ENCODE measurements at regions not wholly inside any gene's neighbourhood (a gene's known extent, or its start where the extent isn't known, plus 50 kb on each side); places are given as distances from the start of the nearest gene placed in this dataset.

GRCh38 chr2:220011859-220012258 lies 384.4 kb downstream of the SLC4A3 start:
- POLR2A ChIA-PET, result no interaction called here
- TF ChIP-seq BHLHE40 (IDR thresholded peaks at IDR 0.05; ENCODE audit: borderline replicate concordance) (no peak), ARNT (IDR thresholded peaks at IDR 0.05) (no peak), SP1 (IDR thresholded peaks at IDR 0.05) (no peak), TARDBP (IDR thresholded peaks at IDR 0.05) (no peak), NFRKB (IDR thresholded peaks at IDR 0.05) (no peak), SUZ12 (IDR thresholded peaks at IDR 0.05) (no peak)
- CTCF ChIA-PET, result no interaction called here
- DNase-seq (ENCODE audit: extremely low spot score), result no peak

GRCh38 chr2:220014961-220015360 lies 387.5 kb downstream of the SLC4A3 start:
- POLR2A ChIA-PET, result no interaction called here
- TF ChIP-seq TARDBP (IDR thresholded peaks at IDR 0.05), result no peak
- TF ChIP-seq, protein P1, sequence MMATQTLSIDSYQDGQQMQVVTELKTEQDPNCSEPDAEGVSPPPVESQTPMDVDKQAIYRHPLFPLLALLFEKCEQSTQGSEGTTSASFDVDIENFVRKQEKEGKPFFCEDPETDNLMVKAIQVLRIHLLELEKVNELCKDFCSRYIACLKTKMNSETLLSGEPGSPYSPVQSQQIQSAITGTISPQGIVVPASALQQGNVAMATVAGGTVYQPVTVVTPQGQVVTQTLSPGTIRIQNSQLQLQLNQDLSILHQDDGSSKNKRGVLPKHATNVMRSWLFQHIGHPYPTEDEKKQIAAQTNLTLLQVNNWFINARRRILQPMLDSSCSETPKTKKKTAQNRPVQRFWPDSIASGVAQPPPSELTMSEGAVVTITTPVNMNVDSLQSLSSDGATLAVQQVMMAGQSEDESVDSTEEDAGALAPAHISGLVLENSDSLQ (IDR thresholded peaks at IDR 0.05), result no peak
- TF ChIP-seq LEF1 (IDR thresholded peaks at IDR 0.05; ENCODE audit: borderline replicate concordance), result no peak
- TF ChIP-seq BHLHE40 (IDR thresholded peaks at IDR 0.05; ENCODE audit: borderline replicate concordance), result no peak
- no peak for TF ChIP-seq SUZ12 (IDR thresholded peaks at IDR 0.05)
- TF ChIP-seq ELF4 (IDR thresholded peaks at IDR 0.05), result no peak
- TF ChIP-seq ARNT (IDR thresholded peaks at IDR 0.05), result no peak
- TF ChIP-seq ZNF384 (IDR thresholded peaks at IDR 0.05), result no peak
- no peak for TF ChIP-seq HDGF (IDR thresholded peaks at IDR 0.05; ENCODE audit: borderline replicate concordance)
- no peak for TF ChIP-seq L3MBTL2 (conservative IDR thresholded peaks at IDR 0.05)
- TF ChIP-seq NFRKB (IDR thresholded peaks at IDR 0.05), result no peak
- TF ChIP-seq FOXK2 (IDR thresholded peaks at IDR 0.05), result no peak
- TF ChIP-seq SP1 (IDR thresholded peaks at IDR 0.05), result no peak
- TF ChIP-seq FOXM1 (IDR thresholded peaks at IDR 0.05; ENCODE audit: borderline replicate concordance), result no peak
- no peak for TF ChIP-seq FOXA1 (IDR thresholded peaks at IDR 0.05)
- no peak for TF ChIP-seq CTBP1 (IDR thresholded peaks at IDR 0.05; ENCODE audit: borderline replicate concordance)
- no peak for DNase-seq (ENCODE audit: extremely low spot score)
- CTCF ChIA-PET, result no interaction called here

DNA sequence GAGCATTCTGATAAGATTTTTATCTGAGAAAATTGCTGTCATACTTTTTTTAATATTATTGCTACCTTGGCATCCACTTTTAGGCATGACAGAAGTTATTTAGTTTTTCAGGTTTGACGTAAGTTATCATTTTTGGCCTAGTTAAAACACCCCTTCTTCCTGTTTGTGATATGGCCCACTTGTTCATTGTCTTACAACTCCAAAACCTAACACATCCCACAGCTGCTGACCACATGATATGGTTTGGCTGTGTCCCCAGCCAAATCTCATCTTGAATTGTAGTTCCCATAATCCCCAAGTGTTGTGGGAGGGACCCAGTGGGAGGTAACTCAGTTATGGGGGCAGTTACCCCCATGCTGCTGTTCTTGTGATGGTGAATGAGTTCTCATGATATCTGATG lies 388.1 kb downstream of the SLC4A3 start:
- TF ChIP-seq ARNT (IDR thresholded peaks at IDR 0.05) (no peak), TARDBP (IDR thresholded peaks at IDR 0.05) (no peak), FOXA1 (IDR thresholded peaks at IDR 0.05) (no peak), L3MBTL2 (conservative IDR thresholded peaks at IDR 0.05) (no peak), FOXM1 (IDR thresholded peaks at IDR 0.05; ENCODE audit: borderline replicate concordance) (no peak), LEF1 (IDR thresholded peaks at IDR 0.05; ENCODE audit: borderline replicate concordance) (no peak), SUZ12 (IDR thresholded peaks at IDR 0.05) (no peak)
- TF ChIP-seq, protein P1 (IDR thresholded peaks at IDR 0.05), result no peak
- DNase-seq (ENCODE audit: extremely low spot score), result no peak
- CTCF ChIA-PET, result no interaction called here
- POLR2A ChIA-PET, result no interaction called here

- CTCF ChIA-PET, result no interaction called here
- POLR2A ChIA-PET, result no interaction called here
- TF ChIP-seq SUZ12 (IDR thresholded peaks at IDR 0.05), result no peak
- TF ChIP-seq, protein P1 (IDR thresholded peaks at IDR 0.05), result no peak
- no peak for TF ChIP-seq FOXA1 (IDR thresholded peaks at IDR 0.05)
- TF ChIP-seq NFRKB (IDR thresholded peaks at IDR 0.05), result no peak
- no peak for TF ChIP-seq HDGF (IDR thresholded peaks at IDR 0.05; ENCODE audit: borderline replicate concordance)
- no peak for TF ChIP-seq ARNT (IDR thresholded peaks at IDR 0.05)
- no peak for TF ChIP-seq CTBP1 (IDR thresholded peaks at IDR 0.05; ENCODE audit: borderline replicate concordance)
- TF ChIP-seq FOXK2 (IDR thresholded peaks at IDR 0.05), result no peak
- no peak for TF ChIP-seq LEF1 (IDR thresholded peaks at IDR 0.05; ENCODE audit: borderline replicate concordance)
- no peak for TF ChIP-seq TARDBP (IDR thresholded peaks at IDR 0.05)
- TF ChIP-seq L3MBTL2 (conservative IDR thresholded peaks at IDR 0.05), result no peak
- no peak for DNase-seq (ENCODE audit: extremely low spot score)
These were observed 397.8 kb downstream of the SLC4A3 start for GRCh38 chr2:220025207-220025606.

DNA sequence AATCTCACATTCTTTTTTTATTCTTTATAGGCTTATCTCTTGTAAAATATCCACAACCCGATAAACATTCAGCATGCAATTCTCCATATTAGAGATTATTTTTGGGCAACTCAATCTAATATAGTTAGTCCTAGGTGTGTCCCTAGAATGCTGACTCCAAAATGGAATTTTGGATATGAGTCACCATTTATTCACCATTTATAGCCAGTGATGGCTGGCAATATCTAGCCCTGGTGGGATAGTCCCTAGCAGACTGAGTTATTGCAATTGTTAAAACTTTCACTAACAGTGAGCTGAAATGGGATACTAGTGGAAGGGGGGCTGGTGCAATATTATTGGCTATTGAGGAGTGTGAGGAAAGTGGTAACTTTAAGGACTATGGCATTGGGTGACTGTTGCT lies 401.6 kb downstream of the SLC4A3 start:
- ChIA-PET CTCF (no interaction called here), POLR2A (no interaction called here)
- no peak for DNase-seq (ENCODE audit: extremely low spot score)
- TF ChIP-seq CTBP1 (IDR thresholded peaks at IDR 0.05; ENCODE audit: borderline replicate concordance) (no peak), ARNT (IDR thresholded peaks at IDR 0.05) (no peak), LEF1 (IDR thresholded peaks at IDR 0.05; ENCODE audit: borderline replicate concordance) (no peak), TARDBP (IDR thresholded peaks at IDR 0.05) (no peak), BHLHE40 (IDR thresholded peaks at IDR 0.05; ENCODE audit: borderline replicate concordance) (no peak), HDGF (IDR thresholded peaks at IDR 0.05; ENCODE audit: borderline replicate concordance) (no peak), ELF4 (IDR thresholded peaks at IDR 0.05) (no peak), FOXK2 (IDR thresholded peaks at IDR 0.05) (no peak), L3MBTL2 (conservative IDR thresholded peaks at IDR 0.05) (no peak), SP1 (IDR thresholded peaks at IDR 0.05) (no peak), FOXM1 (IDR thresholded peaks at IDR 0.05; ENCODE audit: borderline replicate concordance) (no peak), FOXA1 (IDR thresholded peaks at IDR 0.05) (no peak), ZNF384 (IDR thresholded peaks at IDR 0.05) (no peak), SUZ12 (IDR thresholded peaks at IDR 0.05) (no peak), NFRKB (IDR thresholded peaks at IDR 0.05) (no peak)
- TF ChIP-seq, protein P1 (IDR thresholded peaks at IDR 0.05), result no peak

GRCh38 chr2:220033546-220033945 lies 406.1 kb downstream of the SLC4A3 start:
- CTCF ChIA-PET, result no interaction called here
- TF ChIP-seq TARDBP (IDR thresholded peaks at IDR 0.05), result no peak
- TF ChIP-seq CTBP1 (IDR thresholded peaks at IDR 0.05; ENCODE audit: borderline replicate concordance), result no peak
- TF ChIP-seq BHLHE40 (IDR thresholded peaks at IDR 0.05; ENCODE audit: borderline replicate concordance), result no peak
- TF ChIP-seq NFRKB (IDR thresholded peaks at IDR 0.05), result no peak
- no peak for TF ChIP-seq ARNT (IDR thresholded peaks at IDR 0.05)
- TF ChIP-seq LEF1 (IDR thresholded peaks at IDR 0.05; ENCODE audit: borderline replicate concordance), result no peak
- no peak for TF ChIP-seq FOXM1 (IDR thresholded peaks at IDR 0.05; ENCODE audit: borderline replicate concordance)
- no peak for DNase-seq (ENCODE audit: extremely low spot score)
- POLR2A ChIA-PET, result no interaction called here

All from HEK293T (cell line).